ENCODE measurements at regions not wholly inside any gene's neighbourhood (a gene's known extent, or its start where the extent isn't known, plus 50 kb on each side); places are given as distances from the start of the nearest gene placed in this dataset.

GRCh38 chr2:120803764-120804335 is 68.2 kb downstream of the GLI2 start:
- TF ChIP-seq TCF12 (IDR thresholded peaks at IDR 0.05; ENCODE audit: low read depth, low read length) (no peak), BCL3 (IDR thresholded peaks at IDR 0.05; ENCODE audit: borderline replicate concordance, insufficient read depth, low read depth, low read length, poor library complexity, severe bottlenecking) (no peak), CTCF (IDR thresholded peaks at IDR 0.05 in 2 of 3, conservative IDR thresholded peaks at IDR 0.05 in 1 of 3; ENCODE audit: control insufficient read depth in 2 of 3, extremely low read depth in 1 of 3, insufficient read depth in 1 of 3, low read depth in 3 of 3, low read length in 3 of 3) (no peak), EGR1 (IDR thresholded peaks at IDR 0.05; ENCODE audit: borderline replicate concordance in 1 of 2, low read depth in 2 of 2, low read length in 2 of 2) (no peak), BCL11A (IDR thresholded peaks at IDR 0.05; ENCODE audit: low read depth, low read length) (no peak), PAX5 (IDR thresholded peaks at IDR 0.05; ENCODE audit: borderline replicate concordance, low read depth, low read length) (no peak), SMAD1 (IDR thresholded peaks at IDR 0.05; ENCODE audit: low read depth, partially characterized antibody) (no peak), CHD2 (IDR thresholded peaks at IDR 0.05; ENCODE audit: borderline replicate concordance, low read depth, low read length) (no peak), PKNOX1 (IDR thresholded peaks at IDR 0.05) (no peak), CEBPB (IDR thresholded peaks at IDR 0.05; ENCODE audit: borderline replicate concordance in 1 of 2, low read depth in 2 of 2, low read length in 2 of 2) (no peak), SIX5 (IDR thresholded peaks at IDR 0.05; ENCODE audit: low read depth, low read length, severe bottlenecking) (no peak), KAT2A (conservative IDR thresholded peaks at IDR 0.05; ENCODE audit: control insufficient read depth, low read depth, low read length) (no peak)
